A549 (cell line): ENCODE measurements at regions not wholly inside any gene's neighbourhood (a gene's known extent, or its start where the extent isn't known, plus 50 kb on each side); places are given as distances from the start of the nearest gene placed in this dataset.
"Not testable (repeated sequence)": the region's sequence is repeated elsewhere in the genome, so short reads cannot be mapped to it uniquely, and the experiment has no call there.

Experiments
- ATAC-seq, 2 experiments: fragments of 200-7000 bp in 1 of 2; fragments of >200 bp in 1 of 2; cut with Nextera tagmentation in 1 of 2; cut with Tn5 transposase in 1 of 2; 3 replicates each; pipeline versions ENCODE4 v1.8.0 to v1.9.1; 2018 to 2020; ENCODE audit warnings: mild to moderate bottlenecking in 1 of 2, moderate library complexity in 1 of 2
- CTCF ChIA-PET: fragments of 300-600 bp; sonication (Branson Sonifier 250); formaldehyde crosslinking; extraction: SDS; loops from one replicate; lab custom pipeline; 2021; ENCODE audit warnings: antibody characterized with exemption, inconsistent platforms; lab: Yijun Ruan, JAX
- POLR2A ChIA-PET: fragments of 350-600 bp; formaldehyde crosslinking; extraction: SDS; loops from one replicate; lab custom pipeline; 2021; ENCODE audit warnings: antibody characterized with exemption, inconsistent platforms; lab: Yijun Ruan, JAX
- DNase-seq, 2 experiments: peaks; one replicate each; pipeline versions ENCODE4 v3.0.0 to v3.0.0-alpha.2; 2011 to 2016; ENCODE audit warnings: low read depth in 1 of 2, low spot score in 1 of 2
- FAIRE-seq: peaks from 2 replicates; lab custom pipeline; 2011; peaks lifted over from hg19 to GRCh38; lab: Jason Lieb, UNC
- H3K27ac ChIP-seq, 2 experiments: fragments of >200 bp; sonication (Bioruptor Twin); formaldehyde crosslinking; 3 replicates each; pipeline ENCODE4 v1.5.1; 2016 to 2017
- H3K4me1 ChIP-seq: fragments of >200 bp; sonication (Bioruptor Twin); formaldehyde crosslinking; 3 replicates; pipeline ENCODE4 v1.6.1; 2016
- H3K4me2 ChIP-seq: fragments of >200 bp; sonication (Bioruptor Twin); formaldehyde crosslinking; 3 replicates; pipeline ENCODE4 v1.6.1; 2016
- H3K4me3 ChIP-seq: fragments of >200 bp; sonication (Bioruptor Twin); formaldehyde crosslinking; 3 replicates; pipeline ENCODE4 v1.5.1; 2016
- H3K9me3 ChIP-seq: fragments of >200 bp; sonication (Bioruptor Twin); formaldehyde crosslinking; 3 replicates; pipeline ENCODE4 v1.6.1; 2016
- CBX2 ChIP-seq: fragments of 200-600 bp; sonication (generic); IDR thresholded peaks from 2 replicates; pipeline ENCODE4 v1.6.1; 2016; ENCODE audit warnings: low read depth, mild to moderate bottlenecking, borderline replicate concordance
- EHMT2 ChIP-seq: fragments of 200-600 bp; sonication (generic); IDR thresholded peaks from 2 replicates; pipeline ENCODE4 v1.6.1; 2016; ENCODE audit warnings: antibody characterized with exemption, low read depth, mild to moderate bottlenecking, moderate library complexity
- JUNB ChIP-seq: fragments of >200 bp; sonication (Bioruptor Twin); formaldehyde crosslinking; IDR thresholded peaks from 2 replicates; pipeline ENCODE4 v1.6.1; 2016
- MAZ ChIP-seq: fragments of 150-350 bp; IDR thresholded peaks from 2 replicates; pipeline ENCODE4 v1.6.1; 2014; ENCODE audit warnings: antibody characterized with exemption, low read depth, low read length, borderline replicate concordance
- NFE2L2 ChIP-seq: fragments of 150-350 bp; conservative IDR thresholded peaks from 2 replicates; pipeline ENCODE4 v1.6.1; 2014; ENCODE audit warnings: low read length
- REST ChIP-seq: fragments of 200-600 bp; sonication (generic); IDR thresholded peaks from 2 replicates; pipeline ENCODE4 v1.6.1; 2016; ENCODE audit warnings: antibody characterized with exemption, mild to moderate bottlenecking, moderate library complexity
- RFX5 ChIP-seq: fragments of 450-650 bp; IDR thresholded peaks from 2 replicates; pipeline ENCODE4 v1.7.1; 2014; ENCODE audit warnings: antibody characterized with exemption, mild to moderate bottlenecking, moderate library complexity
- SMC3 ChIP-seq: fragments of >200 bp; sonication (Bioruptor Twin); formaldehyde crosslinking; IDR thresholded peaks from 3 replicates; pipeline ENCODE4 v1.6.1; 2018; ENCODE audit warnings: inconsistent platforms
- ZSCAN20 ChIP-seq: fragments of 250-450 bp; sonication (Bioruptor Pico); IDR thresholded peaks from 2 replicates; pipeline ENCODE4 v1.8.0; 2022; ENCODE audit warnings: mild to moderate bottlenecking, moderate library complexity
- WGBS: methylation state at CpG from one replicate; pipeline ENCODE4 v1.1.6; 2017; ENCODE audit errors: missing lambda C conversion rate; 5-methylcytosine and 5-hydroxymethylcytosine counted together
- TF ChIP-seq, protein P1 (sequence below): IDR thresholded peaks from 2 replicates; pipeline ENCODE4 v1.6.1; 2012; ENCODE audit warnings: low read depth, borderline replicate concordance

DNA sequence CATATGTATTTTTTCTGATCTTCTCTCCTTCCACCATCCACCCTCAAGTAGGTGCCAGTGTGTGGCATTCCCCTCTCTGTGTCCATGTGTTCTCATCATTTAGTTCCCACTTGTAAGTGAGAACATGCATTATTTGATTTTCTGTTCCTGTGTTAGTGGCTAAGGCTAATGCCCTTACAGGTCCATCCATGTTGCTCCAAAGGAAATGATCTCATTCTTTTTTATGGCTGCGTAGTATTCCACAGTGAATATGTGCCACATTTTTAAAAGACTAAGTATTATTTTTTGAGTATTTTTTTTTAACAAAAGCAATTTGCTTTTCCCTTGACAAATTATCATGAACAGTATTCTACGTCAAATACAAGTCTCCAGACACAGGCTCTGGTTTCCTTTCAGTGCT, 86.4 kb upstream of the ZNF746 start:
- H3K27ac ChIP-seq: no peak overlapping the region
- peaks cover 32% of the 10 kb centered on the region for H3K9me3 ChIP-seq
- no peak for TF ChIP-seq JUNB
- TF ChIP-seq EHMT2: no peak
- CTCF ChIA-PET: interaction anchor here (1.8 kb wide), 1 partner anchor 20 kb away, joined by 4 read pairs; no protein-coding TSS in a partner anchor
- POLR2A ChIA-PET: no interaction called here
- DNase-seq: no peak
- no peak overlapping the region for H3K4me2 ChIP-seq
- WGBS: 94% methylated on average over 2 of the region's 2 CpGs
- no peak for ATAC-seq
- no peak for FAIRE-seq
- H3K4me1 ChIP-seq: no peaks in the 10 kb centered on the region
- H3K4me3 ChIP-seq: no peak overlapping the region

DNA sequence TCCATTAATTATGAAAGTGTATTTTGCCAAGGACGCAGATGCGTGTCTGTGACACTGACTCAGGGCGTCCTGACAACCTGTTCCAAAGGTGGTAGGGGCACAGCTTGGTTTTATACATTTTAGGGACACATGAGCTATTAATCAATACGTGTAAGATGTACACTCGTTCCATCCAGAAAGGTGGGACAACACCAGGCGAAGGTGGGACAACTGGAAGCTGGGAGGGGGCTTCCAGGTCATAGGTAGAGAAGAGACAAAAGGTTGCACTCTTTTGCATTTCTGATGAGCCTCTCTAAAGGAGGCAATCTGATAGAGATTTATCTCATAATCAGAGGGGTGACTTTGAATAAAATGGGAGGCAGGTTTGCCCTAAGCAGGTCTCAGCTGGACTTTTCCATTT, 82.7 kb upstream of the ZNF746 start:
- POLR2A ChIA-PET: no interaction called here
- 94% methylated on average over 6 of the region's 6 CpGs for whole genome bisulfite sequencing
- CTCF ChIA-PET: no interaction called here

DNA sequence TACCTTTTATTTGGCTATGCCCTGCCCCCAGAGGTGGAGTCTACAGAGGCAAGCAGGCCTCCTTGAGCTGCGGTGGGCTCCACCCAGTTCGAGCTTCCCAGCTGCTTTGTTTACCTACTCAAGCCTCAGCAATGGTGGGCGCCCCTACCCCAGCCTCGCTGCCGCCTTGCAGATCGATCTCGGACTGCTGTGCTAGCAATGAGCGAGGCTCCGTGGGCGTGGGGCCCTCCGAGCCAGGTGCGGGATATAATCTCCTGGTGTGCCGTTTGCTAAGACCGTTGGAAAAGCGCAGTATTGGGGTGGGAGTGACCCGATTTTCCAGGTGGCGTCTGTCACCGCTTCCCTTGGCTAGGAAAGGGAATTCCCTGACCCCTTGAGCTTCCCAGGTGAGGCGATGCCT, 81.8 kb upstream of the ZNF746 start:
- H3K4me2 ChIP-seq, ATAC-seq, H3K4me1 ChIP-seq, H3K27ac ChIP-seq, FAIRE-seq, CTCF ChIA-PET, DNase-seq, H3K4me3 ChIP-seq, POLR2A ChIA-PET: not testable (repeated sequence)
- WGBS: 96% methylated on average over 18 of the region's 19 CpGs
- H3K9me3 ChIP-seq: peaks cover 39% of the 10 kb centered on the region

More for the DNA sequence above, 82.7 kb upstream of the ZNF746 start:
- no peak for FAIRE-seq
- no peak for DNase-seq
- ATAC-seq: no peak
- no peak overlapping the region for H3K4me3 ChIP-seq
- no peak for TF ChIP-seq NFE2L2
- no peak for TF ChIP-seq MAZ
- no peak for TF ChIP-seq RFX5
- TF ChIP-seq CBX2: no peak
- no peak for TF ChIP-seq SMC3
- H3K4me1 ChIP-seq: no peaks in the 10 kb centered on the region
- no peak overlapping the region for H3K4me2 ChIP-seq
- H3K9me3 ChIP-seq: peaks cover 43% of the 10 kb centered on the region
- H3K27ac ChIP-seq: no peak overlapping the region

GRCh38 chr7:149574428-149574827, 76.8 kb upstream of the ZNF746 start:
- WGBS: 93% methylated on average over 2 of the region's 2 CpGs
- CTCF ChIA-PET, FAIRE-seq, POLR2A ChIA-PET, H3K4me2 ChIP-seq, ATAC-seq, H3K27ac ChIP-seq, DNase-seq, H3K4me3 ChIP-seq, H3K4me1 ChIP-seq: not testable (repeated sequence)
- peaks cover 32% of the 10 kb centered on the region for H3K9me3 ChIP-seq

- POLR2A ChIA-PET: no interaction called here
- ATAC-seq (no peak), FAIRE-seq (no peak), DNase-seq (no peak)
- TF ChIP-seq, protein P1, sequence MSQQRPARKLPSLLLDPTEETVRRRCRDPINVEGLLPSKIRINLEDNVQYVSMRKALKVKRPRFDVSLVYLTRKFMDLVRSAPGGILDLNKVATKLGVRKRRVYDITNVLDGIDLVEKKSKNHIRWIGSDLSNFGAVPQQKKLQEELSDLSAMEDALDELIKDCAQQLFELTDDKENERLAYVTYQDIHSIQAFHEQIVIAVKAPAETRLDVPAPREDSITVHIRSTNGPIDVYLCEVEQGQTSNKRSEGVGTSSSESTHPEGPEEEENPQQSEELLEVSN: no peak
- no peak for TF ChIP-seq REST
- TF ChIP-seq ZSCAN20 (CRISPR knock-in tag): no peak
- CTCF ChIA-PET: no interaction called here
- Histone ChIP-seq H3K27ac (no peak overlapping the region), H3K4me3 (no peak overlapping the region), H3K9me3 (peaks cover 31% of the 10 kb centered on the region), H3K4me2 (no peak overlapping the region), H3K4me1 (no peaks in the 10 kb centered on the region)
- WGBS: 93% methylated on average over 3 of the region's 3 CpGs
Measured at GRCh38 chr7:149573519-149573918, 75.9 kb upstream of the ZNF746 start.

DNA sequence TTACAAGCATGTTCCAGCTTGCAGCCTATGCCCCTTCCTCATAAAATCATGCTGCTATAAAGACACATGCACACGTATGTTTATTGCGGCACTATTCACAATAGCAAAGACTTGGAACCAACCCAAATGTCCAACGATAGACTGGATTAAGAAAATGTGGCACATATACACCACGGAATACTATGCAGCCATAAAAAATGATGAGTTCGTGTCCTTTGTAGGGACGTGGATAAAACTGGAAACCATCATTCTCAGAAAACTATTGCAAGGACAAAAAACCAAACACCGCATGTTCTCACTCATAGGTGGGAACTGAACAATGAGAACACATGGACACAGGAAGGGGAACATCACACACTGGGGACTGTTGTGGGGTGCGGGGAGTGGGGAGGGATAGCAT, 75.3 kb upstream of the ZNF746 start:
- H3K4me1 ChIP-seq, FAIRE-seq, ATAC-seq, H3K4me2 ChIP-seq, H3K27ac ChIP-seq, DNase-seq, H3K4me3 ChIP-seq, POLR2A ChIA-PET: not testable (repeated sequence)
- H3K9me3 ChIP-seq: peaks cover 25% of the 10 kb centered on the region
- 90% methylated on average over 8 of the region's 8 CpGs for WGBS
- CTCF ChIA-PET: interaction anchor here (0.7 kb wide), 1 partner anchor 10 kb away, joined by 3 read pairs; no protein-coding TSS in a partner anchor
